ENCODE measurements at regions not wholly inside any gene's neighbourhood (a gene's known extent, or its start where the extent isn't known, plus 50 kb on each side); places are given as distances from the start of the nearest gene placed in this dataset.
A peak's percentile ranks its signal among the peaks of the same experiment; 100 is the strongest.

GRCh38 chr2:146131048-146131447, 1611.1 kb upstream of the ZEB2 start:
- TF ChIP-seq CTCF (conservative IDR thresholded peaks at IDR 0.05; ENCODE audit: low read depth in 2 of 2) = no peak
- Mint-ChIP-seq H3K27me3 (ENCODE audit: insufficient read depth, low read depth, poor library complexity) (peaks cover 1% of the 10 kb centered on the region), H3K36me3 (ENCODE audit: low read depth) (no peaks in the 10 kb centered on the region; the same call in 2 of the 3 replicates), H3K9me3 (no peaks in the 10 kb centered on the region), H3K4me3 (no peak overlapping the region), H3K27ac (no peak overlapping the region), H3K4me1 (no peaks in the 10 kb centered on the region)
- Histone ChIP-seq H4K20me1 (replicated peaks; ENCODE audit: insufficient read depth) (no peaks in the 10 kb centered on the region), H3K27me3 (ENCODE audit: insufficient read depth) (no peaks in the 10 kb centered on the region), H3K27ac (ENCODE audit: low read depth) (no peak overlapping the region), H3K79me2 (replicated peaks; ENCODE audit: insufficient read depth) (no peaks in the 10 kb centered on the region), H3K4me2 (no peak overlapping the region), H3K4me3 (no peak overlapping the region), H3K4me1 (ENCODE audit: insufficient read depth) (no peaks in the 10 kb centered on the region; the same call in 1 of the 2 replicates), H3K9me2 (ENCODE audit: insufficient read depth) (0 out of 2 replicates have a peak, but pooled peaks cover 2% of the 10 kb centered on the region), H3K36me3 (ENCODE audit: insufficient read depth) (no peaks in the 10 kb centered on the region), H2AFZ (0 out of 2 replicates have a peak overlapping the region, but pooled peaks have one; percentile 34), H3F3A (replicated peaks; ENCODE audit: low read depth) (no peaks in the 10 kb centered on the region)
- no peak for ATAC-seq
- no peak for DNase-seq (ENCODE audit: low spot score)

GRCh38 chr2:146130290-146130689, 1610.4 kb upstream of the ZEB2 start:
- no peaks in the 10 kb centered on the region for H3K27me3 ChIP-seq (ENCODE audit: insufficient read depth)
- DNase-seq (ENCODE audit: low spot score) (no peak), ATAC-seq (no peak)
- no peak overlapping the region for H3K4me2 ChIP-seq
- H3K36me3 ChIP-seq (ENCODE audit: insufficient read depth) = no peaks in the 10 kb centered on the region
- no peak overlapping the region for H3K4me3 ChIP-seq
- H4K20me1 ChIP-seq (replicated peaks; ENCODE audit: insufficient read depth) = no peaks in the 10 kb centered on the region
- TF ChIP-seq ZNF114 (CRISPR knock-in tag; IDR thresholded peaks at IDR 0.05) = no peak
- TF ChIP-seq, protein P1, sequence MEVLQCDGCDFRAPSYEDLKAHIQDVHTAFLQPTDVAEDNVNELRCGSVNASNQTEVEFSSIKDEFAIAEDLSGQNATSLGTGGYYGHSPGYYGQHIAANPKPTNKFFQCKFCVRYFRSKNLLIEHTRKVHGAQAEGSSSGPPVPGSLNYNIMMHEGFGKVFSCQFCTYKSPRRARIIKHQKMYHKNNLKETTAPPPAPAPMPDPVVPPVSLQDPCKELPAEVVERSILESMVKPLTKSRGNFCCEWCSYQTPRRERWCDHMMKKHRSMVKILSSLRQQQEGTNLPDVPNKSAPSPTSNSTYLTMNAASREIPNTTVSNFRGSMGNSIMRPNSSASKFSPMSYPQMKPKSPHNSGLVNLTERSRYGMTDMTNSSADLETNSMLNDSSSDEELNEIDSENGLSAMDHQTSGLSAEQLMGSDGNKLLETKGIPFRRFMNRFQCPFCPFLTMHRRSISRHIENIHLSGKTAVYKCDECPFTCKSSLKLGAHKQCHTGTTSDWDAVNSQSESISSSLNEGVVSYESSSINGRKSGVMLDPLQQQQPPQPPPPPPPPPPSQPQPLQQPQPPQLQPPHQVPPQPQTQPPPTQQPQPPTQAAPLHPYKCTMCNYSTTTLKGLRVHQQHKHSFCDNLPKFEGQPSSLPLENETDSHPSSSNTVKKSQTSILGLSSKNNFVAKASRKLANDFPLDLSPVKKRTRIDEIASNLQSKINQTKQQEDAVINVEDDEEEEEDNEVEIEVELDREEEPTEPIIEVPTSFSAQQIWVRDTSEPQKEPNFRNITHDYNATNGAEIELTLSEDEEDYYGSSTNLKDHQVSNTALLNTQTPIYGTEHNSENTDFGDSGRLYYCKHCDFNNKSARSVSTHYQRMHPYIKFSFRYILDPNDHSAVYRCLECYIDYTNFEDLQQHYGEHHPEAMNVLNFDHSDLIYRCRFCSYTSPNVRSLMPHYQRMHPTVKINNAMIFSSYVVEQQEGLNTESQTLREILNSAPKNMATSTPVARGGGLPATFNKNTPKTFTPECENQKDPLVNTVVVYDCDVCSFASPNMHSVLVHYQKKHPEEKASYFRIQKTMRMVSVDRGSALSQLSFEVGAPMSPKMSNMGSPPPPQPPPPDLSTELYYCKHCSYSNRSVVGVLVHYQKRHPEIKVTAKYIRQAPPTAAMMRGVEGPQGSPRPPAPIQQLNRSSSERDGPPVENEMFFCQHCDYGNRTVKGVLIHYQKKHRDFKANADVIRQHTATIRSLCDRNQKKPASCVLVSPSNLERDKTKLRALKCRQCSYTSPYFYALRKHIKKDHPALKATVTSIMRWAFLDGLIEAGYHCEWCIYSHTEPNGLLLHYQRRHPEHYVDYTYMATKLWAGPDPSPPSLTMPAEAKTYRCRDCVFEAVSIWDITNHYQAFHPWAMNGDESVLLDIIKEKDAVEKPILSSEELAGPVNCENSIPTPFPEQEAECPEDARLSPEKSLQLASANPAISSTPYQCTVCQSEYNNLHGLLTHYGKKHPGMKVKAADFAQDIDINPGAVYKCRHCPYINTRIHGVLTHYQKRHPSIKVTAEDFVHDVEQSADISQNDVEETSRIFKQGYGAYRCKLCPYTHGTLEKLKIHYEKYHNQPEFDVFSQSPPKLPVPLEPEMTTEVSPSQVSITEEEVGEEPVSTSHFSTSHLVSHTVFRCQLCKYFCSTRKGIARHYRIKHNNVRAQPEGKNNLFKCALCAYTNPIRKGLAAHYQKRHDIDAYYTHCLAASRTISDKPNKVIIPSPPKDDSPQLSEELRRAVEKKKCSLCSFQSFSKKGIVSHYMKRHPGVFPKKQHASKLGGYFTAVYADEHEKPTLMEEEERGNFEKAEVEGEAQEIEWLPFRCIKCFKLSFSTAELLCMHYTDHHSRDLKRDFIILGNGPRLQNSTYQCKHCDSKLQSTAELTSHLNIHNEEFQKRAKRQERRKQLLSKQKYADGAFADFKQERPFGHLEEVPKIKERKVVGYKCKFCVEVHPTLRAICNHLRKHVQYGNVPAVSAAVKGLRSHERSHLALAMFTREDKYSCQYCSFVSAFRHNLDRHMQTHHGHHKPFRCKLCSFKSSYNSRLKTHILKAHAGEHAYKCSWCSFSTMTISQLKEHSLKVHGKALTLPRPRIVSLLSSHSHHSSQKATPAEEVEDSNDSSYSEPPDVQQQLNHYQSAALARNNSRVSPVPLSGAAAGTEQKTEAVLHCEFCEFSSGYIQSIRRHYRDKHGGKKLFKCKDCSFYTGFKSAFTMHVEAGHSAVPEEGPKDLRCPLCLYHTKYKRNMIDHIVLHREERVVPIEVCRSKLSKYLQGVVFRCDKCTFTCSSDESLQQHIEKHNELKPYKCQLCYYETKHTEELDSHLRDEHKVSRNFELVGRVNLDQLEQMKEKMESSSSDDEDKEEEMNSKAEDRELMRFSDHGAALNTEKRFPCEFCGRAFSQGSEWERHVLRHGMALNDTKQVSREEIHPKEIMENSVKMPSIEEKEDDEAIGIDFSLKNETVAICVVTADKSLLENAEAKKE (CRISPR knock-in tag; IDR thresholded peaks at IDR 0.05) = no peak
- TF ChIP-seq STAT1 (IDR thresholded peaks at IDR 0.05; ENCODE audit: unreplicated experiment) = no peak
- TF ChIP-seq ZNF331 (CRISPR knock-in tag; IDR thresholded peaks at IDR 0.05; ENCODE audit: low read depth) = no peak
- TF ChIP-seq EZH2 (IDR thresholded peaks at IDR 0.05; ENCODE audit: low read depth, unreplicated experiment) = no peak
- TF ChIP-seq, protein P2, sequence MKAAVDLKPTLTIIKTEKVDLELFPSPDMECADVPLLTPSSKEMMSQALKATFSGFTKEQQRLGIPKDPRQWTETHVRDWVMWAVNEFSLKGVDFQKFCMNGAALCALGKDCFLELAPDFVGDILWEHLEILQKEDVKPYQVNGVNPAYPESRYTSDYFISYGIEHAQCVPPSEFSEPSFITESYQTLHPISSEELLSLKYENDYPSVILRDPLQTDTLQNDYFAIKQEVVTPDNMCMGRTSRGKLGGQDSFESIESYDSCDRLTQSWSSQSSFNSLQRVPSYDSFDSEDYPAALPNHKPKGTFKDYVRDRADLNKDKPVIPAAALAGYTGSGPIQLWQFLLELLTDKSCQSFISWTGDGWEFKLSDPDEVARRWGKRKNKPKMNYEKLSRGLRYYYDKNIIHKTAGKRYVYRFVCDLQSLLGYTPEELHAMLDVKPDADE (IDR thresholded peaks at IDR 0.05) = no peak
- TF ChIP-seq POLR2AphosphoS5 (IDR thresholded peaks at IDR 0.05; ENCODE audit: low read depth) = no peak
- H3K27ac ChIP-seq (ENCODE audit: low read depth) = no peak overlapping the region
- H3F3A ChIP-seq (replicated peaks; ENCODE audit: low read depth) = no peaks in the 10 kb centered on the region
- Mint-ChIP-seq H3K9me3 (no peaks in the 10 kb centered on the region), H3K4me3 (no peak overlapping the region), H3K4me1 (no peaks in the 10 kb centered on the region), H3K27ac (no peak overlapping the region), H3K27me3 (ENCODE audit: insufficient read depth, low read depth, poor library complexity) (no peaks in the 10 kb centered on the region), H3K36me3 (ENCODE audit: low read depth) (no peaks in the 10 kb centered on the region; the same call in 2 of the 3 replicates)
- H3K79me2 ChIP-seq (replicated peaks; ENCODE audit: insufficient read depth) = no peaks in the 10 kb centered on the region
- H3K4me1 ChIP-seq (ENCODE audit: insufficient read depth) = no peaks in the 10 kb centered on the region; the same call in 1 of the 2 replicates
- H3K9me2 ChIP-seq (ENCODE audit: insufficient read depth) = 0 out of 2 replicates have a peak, but pooled peaks cover 2% of the 10 kb centered on the region
- no peak overlapping the region for H2AFZ ChIP-seq

All from GM23338 (cell line).